ENCODE measurements at regions not wholly inside any gene's neighbourhood (a gene's known extent, or its start where the extent isn't known, plus 50 kb on each side); places are given as distances from the start of the nearest gene placed in this dataset.

DNA sequence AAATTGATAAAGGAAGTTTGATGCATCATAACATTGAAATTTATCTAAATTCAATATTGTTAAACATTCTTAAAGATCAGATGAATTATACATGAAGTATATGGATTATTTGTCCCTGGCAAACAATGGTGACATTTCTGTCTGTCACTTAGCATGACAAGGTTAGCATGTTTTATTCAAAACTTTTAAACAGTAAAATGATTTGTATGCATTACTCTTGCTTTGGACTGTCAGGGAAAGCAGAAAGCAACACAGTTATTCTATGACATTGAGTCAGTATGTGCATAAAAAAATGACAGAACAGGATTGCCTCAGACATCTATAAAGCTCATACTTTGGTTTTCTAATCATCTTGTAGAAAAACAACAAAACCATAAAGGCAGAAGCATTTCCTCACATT, 193.7 kb downstream of the IZUMO3 start:
- H3F3A ChIP-seq (ENCODE audit: insufficient read depth, low read length, poor library complexity, severe bottlenecking): no peaks in the 10 kb centered on the region
- peak; percentile 87 for TF ChIP-seq EP300 (conservative IDR thresholded peaks at IDR 0.05; ENCODE audit: poor library complexity, severe bottlenecking)
- TF ChIP-seq POLR2AphosphoS5 (IDR thresholded peaks at IDR 0.05): peak; percentile 86
- TF ChIP-seq RAD21 (conservative IDR thresholded peaks at IDR 0.05): no peak
- H3K4me2 ChIP-seq (ENCODE audit: low read length): no peak overlapping the region
- no peaks in the 10 kb centered on the region for H3K9me2 ChIP-seq (ENCODE audit: insufficient read depth, low read length)
- no peak overlapping the region for H2AFZ ChIP-seq (ENCODE audit: low read depth, low read length)
- H4K20me1 ChIP-seq (ENCODE audit: insufficient read depth): no peaks in the 10 kb centered on the region
- no peaks in the 10 kb centered on the region for H3K9me3 ChIP-seq (ENCODE audit: low read length)
- no peak overlapping the region for H3K27ac ChIP-seq (ENCODE audit: low read length)
- H3K9ac ChIP-seq (ENCODE audit: low read length): no peak overlapping the region
- peaks cover 4% of the 10 kb centered on the region for H3K27me3 ChIP-seq (ENCODE audit: insufficient read depth, low read depth, low read length)
- no peaks in the 10 kb centered on the region for H3K79me2 ChIP-seq (replicated peaks; ENCODE audit: insufficient read depth, low read length)
- H3K36me3 ChIP-seq (ENCODE audit: insufficient read depth, low read length): no peaks in the 10 kb centered on the region
- H3K4me3 ChIP-seq (ENCODE audit: low read length): no peak overlapping the region

DNA sequence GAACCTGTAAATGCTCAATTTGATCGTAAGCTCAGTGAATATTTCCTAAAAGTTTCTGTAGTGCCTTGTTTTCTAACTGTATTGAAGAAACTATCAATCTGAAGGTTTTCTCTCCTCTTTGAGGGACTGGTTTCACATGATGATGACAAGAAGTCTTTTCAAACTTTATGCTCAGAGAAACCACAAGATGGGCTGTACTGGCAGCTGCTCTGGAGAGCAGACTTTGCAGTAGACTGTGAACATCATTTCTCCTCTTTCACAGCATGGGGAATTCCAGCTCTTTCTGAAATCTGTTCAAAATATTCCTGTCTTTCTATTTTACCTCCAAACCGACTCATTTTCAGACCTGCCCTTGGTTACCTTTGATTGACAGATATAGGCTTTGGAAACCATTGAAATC, 194.4 kb downstream of the IZUMO3 start:
- no peak for TF ChIP-seq SMC3 (conservative IDR thresholded peaks at IDR 0.05; ENCODE audit: poor library complexity)
- no peak for TF ChIP-seq TAF1 (IDR thresholded peaks at IDR 0.05; ENCODE audit: low read depth)
- TF ChIP-seq, protein P1, sequence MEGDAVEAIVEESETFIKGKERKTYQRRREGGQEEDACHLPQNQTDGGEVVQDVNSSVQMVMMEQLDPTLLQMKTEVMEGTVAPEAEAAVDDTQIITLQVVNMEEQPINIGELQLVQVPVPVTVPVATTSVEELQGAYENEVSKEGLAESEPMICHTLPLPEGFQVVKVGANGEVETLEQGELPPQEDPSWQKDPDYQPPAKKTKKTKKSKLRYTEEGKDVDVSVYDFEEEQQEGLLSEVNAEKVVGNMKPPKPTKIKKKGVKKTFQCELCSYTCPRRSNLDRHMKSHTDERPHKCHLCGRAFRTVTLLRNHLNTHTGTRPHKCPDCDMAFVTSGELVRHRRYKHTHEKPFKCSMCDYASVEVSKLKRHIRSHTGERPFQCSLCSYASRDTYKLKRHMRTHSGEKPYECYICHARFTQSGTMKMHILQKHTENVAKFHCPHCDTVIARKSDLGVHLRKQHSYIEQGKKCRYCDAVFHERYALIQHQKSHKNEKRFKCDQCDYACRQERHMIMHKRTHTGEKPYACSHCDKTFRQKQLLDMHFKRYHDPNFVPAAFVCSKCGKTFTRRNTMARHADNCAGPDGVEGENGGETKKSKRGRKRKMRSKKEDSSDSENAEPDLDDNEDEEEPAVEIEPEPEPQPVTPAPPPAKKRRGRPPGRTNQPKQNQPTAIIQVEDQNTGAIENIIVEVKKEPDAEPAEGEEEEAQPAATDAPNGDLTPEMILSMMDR (IDR thresholded peaks at IDR 0.05; ENCODE audit: poor library complexity, severe bottlenecking): no peak
- no peak for TF ChIP-seq RAD21 (conservative IDR thresholded peaks at IDR 0.05)
- no peak overlapping the region for H3K9ac ChIP-seq (ENCODE audit: low read length)
- no peak overlapping the region for H2AFZ ChIP-seq (ENCODE audit: low read depth, low read length)
- H3K9me3 ChIP-seq (ENCODE audit: low read length): no peaks in the 10 kb centered on the region
- no peaks in the 10 kb centered on the region for H3F3A ChIP-seq (ENCODE audit: insufficient read depth, low read length, poor library complexity, severe bottlenecking)
- no peaks in the 10 kb centered on the region for H3K36me3 ChIP-seq (ENCODE audit: insufficient read depth, low read length)
- H3K27me3 ChIP-seq (ENCODE audit: insufficient read depth, low read depth, low read length): peaks cover 4% of the 10 kb centered on the region
- H3K4me3 ChIP-seq (ENCODE audit: low read length): no peak overlapping the region
- H3K27ac ChIP-seq (ENCODE audit: low read length): no peak overlapping the region
- no peaks in the 10 kb centered on the region for H3K9me2 ChIP-seq (ENCODE audit: insufficient read depth, low read length)
- H4K20me1 ChIP-seq (ENCODE audit: insufficient read depth): no peaks in the 10 kb centered on the region
- H3K79me2 ChIP-seq (replicated peaks; ENCODE audit: insufficient read depth, low read length): no peaks in the 10 kb centered on the region
- H3K4me2 ChIP-seq (ENCODE audit: low read length): no peak overlapping the region

GRCh38 chr9:24342457-24342856, 203.2 kb downstream of the IZUMO3 start:
- no peaks in the 10 kb centered on the region for H3K9me2 ChIP-seq (ENCODE audit: insufficient read depth, low read length)
- no peaks in the 10 kb centered on the region for H4K20me1 ChIP-seq (ENCODE audit: insufficient read depth)
- H3K9ac ChIP-seq (ENCODE audit: low read length): no peak overlapping the region
- H3K4me3 ChIP-seq (ENCODE audit: low read length): no peak overlapping the region
- no peaks in the 10 kb centered on the region for H3K79me2 ChIP-seq (replicated peaks; ENCODE audit: insufficient read depth, low read length)
- no peak overlapping the region for H3K27ac ChIP-seq (ENCODE audit: low read length)
- no peaks in the 10 kb centered on the region for H3F3A ChIP-seq (ENCODE audit: insufficient read depth, low read length, poor library complexity, severe bottlenecking)
- no peak overlapping the region for H2AFZ ChIP-seq (ENCODE audit: low read depth, low read length)
- no peaks in the 10 kb centered on the region for H3K9me3 ChIP-seq (ENCODE audit: low read length)
- H3K36me3 ChIP-seq (ENCODE audit: insufficient read depth, low read length): no peaks in the 10 kb centered on the region
- H3K4me2 ChIP-seq (ENCODE audit: low read length): no peak overlapping the region
- H3K27me3 ChIP-seq (ENCODE audit: insufficient read depth, low read depth, low read length): no peaks in the 10 kb centered on the region
- TF ChIP-seq, protein P2, sequence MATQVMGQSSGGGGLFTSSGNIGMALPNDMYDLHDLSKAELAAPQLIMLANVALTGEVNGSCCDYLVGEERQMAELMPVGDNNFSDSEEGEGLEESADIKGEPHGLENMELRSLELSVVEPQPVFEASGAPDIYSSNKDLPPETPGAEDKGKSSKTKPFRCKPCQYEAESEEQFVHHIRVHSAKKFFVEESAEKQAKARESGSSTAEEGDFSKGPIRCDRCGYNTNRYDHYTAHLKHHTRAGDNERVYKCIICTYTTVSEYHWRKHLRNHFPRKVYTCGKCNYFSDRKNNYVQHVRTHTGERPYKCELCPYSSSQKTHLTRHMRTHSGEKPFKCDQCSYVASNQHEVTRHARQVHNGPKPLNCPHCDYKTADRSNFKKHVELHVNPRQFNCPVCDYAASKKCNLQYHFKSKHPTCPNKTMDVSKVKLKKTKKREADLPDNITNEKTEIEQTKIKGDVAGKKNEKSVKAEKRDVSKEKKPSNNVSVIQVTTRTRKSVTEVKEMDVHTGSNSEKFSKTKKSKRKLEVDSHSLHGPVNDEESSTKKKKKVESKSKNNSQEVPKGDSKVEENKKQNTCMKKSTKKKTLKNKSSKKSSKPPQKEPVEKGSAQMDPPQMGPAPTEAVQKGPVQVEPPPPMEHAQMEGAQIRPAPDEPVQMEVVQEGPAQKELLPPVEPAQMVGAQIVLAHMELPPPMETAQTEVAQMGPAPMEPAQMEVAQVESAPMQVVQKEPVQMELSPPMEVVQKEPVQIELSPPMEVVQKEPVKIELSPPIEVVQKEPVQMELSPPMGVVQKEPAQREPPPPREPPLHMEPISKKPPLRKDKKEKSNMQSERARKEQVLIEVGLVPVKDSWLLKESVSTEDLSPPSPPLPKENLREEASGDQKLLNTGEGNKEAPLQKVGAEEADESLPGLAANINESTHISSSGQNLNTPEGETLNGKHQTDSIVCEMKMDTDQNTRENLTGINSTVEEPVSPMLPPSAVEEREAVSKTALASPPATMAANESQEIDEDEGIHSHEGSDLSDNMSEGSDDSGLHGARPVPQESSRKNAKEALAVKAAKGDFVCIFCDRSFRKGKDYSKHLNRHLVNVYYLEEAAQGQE (IDR thresholded peaks at IDR 0.05; ENCODE audit: borderline replicate concordance): no peak
- TF ChIP-seq EZH2 (IDR thresholded peaks at IDR 0.05; ENCODE audit: borderline replicate concordance, insufficient read depth, low read length, poor library complexity, severe bottlenecking) (no peak), SMC3 (conservative IDR thresholded peaks at IDR 0.05; ENCODE audit: poor library complexity) (no peak), TAF1 (IDR thresholded peaks at IDR 0.05; ENCODE audit: low read depth) (no peak), MXI1 (conservative IDR thresholded peaks at IDR 0.05; ENCODE audit: poor library complexity, severe bottlenecking) (no peak), POLR2AphosphoS5 (IDR thresholded peaks at IDR 0.05) (no peak), EP300 (conservative IDR thresholded peaks at IDR 0.05; ENCODE audit: poor library complexity, severe bottlenecking) (no peak), RAD21 (conservative IDR thresholded peaks at IDR 0.05) (no peak)
- TF ChIP-seq, protein P1 (IDR thresholded peaks at IDR 0.05; ENCODE audit: poor library complexity, severe bottlenecking): no peak
